SK-N-SH treated with all-trans-retinoic acid at 6 μM for 48 hours (cell line): ENCODE measurements at regions not wholly inside any gene's neighbourhood (a gene's known extent, or its start where the extent isn't known, plus 50 kb on each side); places are given as distances from the start of the nearest gene placed in this dataset.

Experiments used
- CREB5 ChIP-seq: fragments of 250-450 bp; sonication (Bioruptor Pico); IDR thresholded peaks from 2 replicates; pipeline ENCODE4 v1.5.1; 2020; ENCODE audit warnings: low read depth, mild to moderate bottlenecking, moderate library complexity
- PPARA ChIP-seq: fragments of 250-450 bp; sonication (Bioruptor Pico); IDR thresholded peaks from 2 replicates; pipeline ENCODE4 v1.5.0; 2020; ENCODE audit warnings: mild to moderate bottlenecking, borderline replicate concordance
- RARB ChIP-seq: fragments of 250-450 bp; sonication (Bioruptor Pico); IDR thresholded peaks from 2 replicates; pipeline ENCODE4 v1.8.0; 2021; ENCODE audit warnings: mild to moderate bottlenecking, moderate library complexity
- TOX ChIP-seq: fragments of 250-450 bp; sonication (Bioruptor Pico); IDR thresholded peaks from 2 replicates; pipeline ENCODE4 v1.8.0; 2021; ENCODE audit warnings: mild to moderate bottlenecking, moderate library complexity, borderline replicate concordance
- ZC3H10 ChIP-seq: fragments of 250-450 bp; sonication (Bioruptor Pico); IDR thresholded peaks from 2 replicates; pipeline ENCODE4 v1.5.1; 2021; ENCODE audit warnings: mild to moderate bottlenecking, moderate library complexity
- ZFP30 ChIP-seq: fragments of 450-650 bp; formaldehyde crosslinking; IDR thresholded peaks from 2 replicates; pipeline ENCODE4 v1.5.0; 2022; ENCODE audit warnings: mild to moderate bottlenecking, moderate library complexity
- ZNF8 ChIP-seq: fragments of 450-650 bp; formaldehyde crosslinking; IDR thresholded peaks from 2 replicates; pipeline ENCODE4 v1.5.0; 2020; ENCODE audit warnings: mild to moderate bottlenecking, moderate library complexity
- TF ChIP-seq, protein P1 (sequence below): fragments of 250-450 bp; sonication (Bioruptor Pico); IDR thresholded peaks from 2 replicates; pipeline ENCODE4 v1.5.1; 2021; ENCODE audit warnings: mild to moderate bottlenecking, moderate library complexity
- TF ChIP-seq, protein P2 (sequence below): fragments of 250-450 bp; sonication (Bioruptor Pico); IDR thresholded peaks from 2 replicates; pipeline ENCODE4 v1.5.0; 2020; ENCODE audit warnings: mild to moderate bottlenecking, moderate library complexity
- TF ChIP-seq, protein P3 (sequence below): fragments of 250-450 bp; sonication (Bioruptor Pico); IDR thresholded peaks from 2 replicates; pipeline ENCODE4 v1.8.0; 2020; ENCODE audit warnings: mild to moderate bottlenecking, moderate library complexity, borderline replicate concordance

- TF ChIP-seq ZC3H10 (CRISPR knock-in tag): no peak
- TF ChIP-seq RARB: no peak
- no peak for TF ChIP-seq ZFP30 (CRISPR knock-in tag)
- TF ChIP-seq, protein P1, sequence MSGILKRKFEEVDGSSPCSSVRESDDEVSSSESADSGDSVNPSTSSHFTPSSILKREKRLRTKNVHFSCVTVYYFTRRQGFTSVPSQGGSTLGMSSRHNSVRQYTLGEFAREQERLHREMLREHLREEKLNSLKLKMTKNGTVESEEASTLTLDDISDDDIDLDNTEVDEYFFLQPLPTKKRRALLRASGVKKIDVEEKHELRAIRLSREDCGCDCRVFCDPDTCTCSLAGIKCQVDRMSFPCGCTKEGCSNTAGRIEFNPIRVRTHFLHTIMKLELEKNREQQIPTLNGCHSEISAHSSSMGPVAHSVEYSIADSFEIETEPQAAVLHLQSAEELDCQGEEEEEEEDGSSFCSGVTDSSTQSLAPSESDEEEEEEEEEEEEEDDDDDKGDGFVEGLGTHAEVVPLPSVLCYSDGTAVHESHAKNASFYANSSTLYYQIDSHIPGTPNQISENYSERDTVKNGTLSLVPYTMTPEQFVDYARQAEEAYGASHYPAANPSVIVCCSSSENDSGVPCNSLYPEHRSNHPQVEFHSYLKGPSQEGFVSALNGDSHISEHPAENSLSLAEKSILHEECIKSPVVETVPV (CRISPR knock-in tag): no peak
- TF ChIP-seq ZNF8 (CRISPR knock-in tag): no peak
- no peak for TF ChIP-seq CREB5 (CRISPR knock-in tag)
- TF ChIP-seq, protein P2, sequence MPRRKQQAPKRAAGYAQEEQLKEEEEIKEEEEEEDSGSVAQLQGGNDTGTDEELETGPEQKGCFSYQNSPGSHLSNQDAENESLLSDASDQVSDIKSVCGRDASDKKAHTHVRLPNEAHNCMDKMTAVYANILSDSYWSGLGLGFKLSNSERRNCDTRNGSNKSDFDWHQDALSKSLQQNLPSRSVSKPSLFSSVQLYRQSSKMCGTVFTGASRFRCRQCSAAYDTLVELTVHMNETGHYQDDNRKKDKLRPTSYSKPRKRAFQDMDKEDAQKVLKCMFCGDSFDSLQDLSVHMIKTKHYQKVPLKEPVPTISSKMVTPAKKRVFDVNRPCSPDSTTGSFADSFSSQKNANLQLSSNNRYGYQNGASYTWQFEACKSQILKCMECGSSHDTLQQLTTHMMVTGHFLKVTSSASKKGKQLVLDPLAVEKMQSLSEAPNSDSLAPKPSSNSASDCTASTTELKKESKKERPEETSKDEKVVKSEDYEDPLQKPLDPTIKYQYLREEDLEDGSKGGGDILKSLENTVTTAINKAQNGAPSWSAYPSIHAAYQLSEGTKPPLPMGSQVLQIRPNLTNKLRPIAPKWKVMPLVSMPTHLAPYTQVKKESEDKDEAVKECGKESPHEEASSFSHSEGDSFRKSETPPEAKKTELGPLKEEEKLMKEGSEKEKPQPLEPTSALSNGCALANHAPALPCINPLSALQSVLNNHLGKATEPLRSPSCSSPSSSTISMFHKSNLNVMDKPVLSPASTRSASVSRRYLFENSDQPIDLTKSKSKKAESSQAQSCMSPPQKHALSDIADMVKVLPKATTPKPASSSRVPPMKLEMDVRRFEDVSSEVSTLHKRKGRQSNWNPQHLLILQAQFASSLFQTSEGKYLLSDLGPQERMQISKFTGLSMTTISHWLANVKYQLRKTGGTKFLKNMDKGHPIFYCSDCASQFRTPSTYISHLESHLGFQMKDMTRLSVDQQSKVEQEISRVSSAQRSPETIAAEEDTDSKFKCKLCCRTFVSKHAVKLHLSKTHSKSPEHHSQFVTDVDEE (CRISPR knock-in tag): no peak
- TF ChIP-seq, protein P3, sequence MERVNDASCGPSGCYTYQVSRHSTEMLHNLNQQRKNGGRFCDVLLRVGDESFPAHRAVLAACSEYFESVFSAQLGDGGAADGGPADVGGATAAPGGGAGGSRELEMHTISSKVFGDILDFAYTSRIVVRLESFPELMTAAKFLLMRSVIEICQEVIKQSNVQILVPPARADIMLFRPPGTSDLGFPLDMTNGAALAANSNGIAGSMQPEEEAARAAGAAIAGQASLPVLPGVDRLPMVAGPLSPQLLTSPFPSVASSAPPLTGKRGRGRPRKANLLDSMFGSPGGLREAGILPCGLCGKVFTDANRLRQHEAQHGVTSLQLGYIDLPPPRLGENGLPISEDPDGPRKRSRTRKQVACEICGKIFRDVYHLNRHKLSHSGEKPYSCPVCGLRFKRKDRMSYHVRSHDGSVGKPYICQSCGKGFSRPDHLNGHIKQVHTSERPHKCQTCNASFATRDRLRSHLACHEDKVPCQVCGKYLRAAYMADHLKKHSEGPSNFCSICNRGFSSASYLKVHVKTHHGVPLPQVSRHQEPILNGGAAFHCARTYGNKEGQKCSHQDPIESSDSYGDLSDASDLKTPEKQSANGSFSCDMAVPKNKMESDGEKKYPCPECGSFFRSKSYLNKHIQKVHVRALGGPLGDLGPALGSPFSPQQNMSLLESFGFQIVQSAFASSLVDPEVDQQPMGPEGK (CRISPR knock-in tag): no peak
- no peak for TF ChIP-seq PPARA
- no peak for TF ChIP-seq TOX (CRISPR knock-in tag)
Measured at GRCh38 chr3:180354214-180354613, 247.7 kb upstream of the TTC14 start.
